ENCODE measurements at regions not wholly inside any gene's neighbourhood (a gene's known extent, or its start where the extent isn't known, plus 50 kb on each side); places are given as distances from the start of the nearest gene placed in this dataset.

- DNase-seq: no peak
- Mint-ChIP-seq H3K27me3 (no peaks in the 10 kb centered on the region), H3K4me3 (no peak overlapping the region), H3K9me3 (no peaks in the 10 kb centered on the region), H3K27ac (no peak overlapping the region), H3K4me1 (no peaks in the 10 kb centered on the region), H3K36me3 (ENCODE audit: low read depth) (no peaks in the 10 kb centered on the region)
- ATAC-seq (ENCODE audit: low read depth): no peak
- ChIA-PET POLR2A (no interaction called here), CTCF (no interaction called here)
- intact Hi-C loops (cut with micrococcal nuclease): no loop called here
- no peak for TF ChIP-seq CTCF (IDR thresholded peaks at IDR 0.05)
Measured at GRCh38 chr11:42528471-42528870, 783.3 kb upstream of the API5 start.

GRCh38 chr11:42528911-42529310, 782.9 kb upstream of the API5 start:
- no peak for DNase-seq
- intact Hi-C loops (cut with micrococcal nuclease): no loop called here
- no peak for ATAC-seq (ENCODE audit: low read depth)
- no peak for TF ChIP-seq CTCF (IDR thresholded peaks at IDR 0.05)
- H3K27me3 Mint-ChIP-seq: no peaks in the 10 kb centered on the region
- ChIA-PET POLR2A (no interaction called here), CTCF (no interaction called here)
- no peak overlapping the region for H3K4me3 Mint-ChIP-seq
- no peaks in the 10 kb centered on the region for H3K36me3 Mint-ChIP-seq (ENCODE audit: low read depth)
- H3K27ac Mint-ChIP-seq: no peak overlapping the region
- H3K4me1 Mint-ChIP-seq: no peaks in the 10 kb centered on the region
- H3K9me3 Mint-ChIP-seq: no peaks in the 10 kb centered on the region

GRCh38 chr11:42536611-42537360, 775.0 kb upstream of the API5 start:
- POLR2A ChIA-PET: no interaction called here
- Mint-ChIP-seq H3K27me3 (no peaks in the 10 kb centered on the region), H3K36me3 (ENCODE audit: low read depth) (no peaks in the 10 kb centered on the region), H3K4me3 (no peak overlapping the region), H3K27ac (no peak overlapping the region), H3K4me1 (no peaks in the 10 kb centered on the region), H3K9me3 (peaks cover 9% of the 10 kb centered on the region)
- intact Hi-C loops (cut with micrococcal nuclease): no loop called here
- no peak for TF ChIP-seq CTCF (IDR thresholded peaks at IDR 0.05)
- CTCF ChIA-PET: no interaction called here
- ATAC-seq (ENCODE audit: low read depth): no peak
- DNase-seq: no peak

GRCh38 chr11:42542336-42542735, 769.5 kb upstream of the API5 start:
- Mint-ChIP-seq H3K27ac (no peak overlapping the region), H3K36me3 (ENCODE audit: low read depth) (no peaks in the 10 kb centered on the region), H3K4me3 (no peak overlapping the region), H3K27me3 (no peaks in the 10 kb centered on the region), H3K4me1 (no peaks in the 10 kb centered on the region), H3K9me3 (peaks cover 11% of the 10 kb centered on the region)
- intact Hi-C loops (cut with micrococcal nuclease): no loop called here
- ATAC-seq (ENCODE audit: low read depth) (no peak), DNase-seq (no peak)
- ChIA-PET CTCF (no interaction called here), POLR2A (no interaction called here)
- TF ChIP-seq CTCF (IDR thresholded peaks at IDR 0.05): no peak

- H3K36me3 Mint-ChIP-seq (ENCODE audit: low read depth): no peaks in the 10 kb centered on the region
- ChIA-PET CTCF (no interaction called here), POLR2A (no interaction called here)
- TF ChIP-seq CTCF (IDR thresholded peaks at IDR 0.05): no peak
- no peak overlapping the region for H3K4me3 Mint-ChIP-seq
- DNase-seq: no peak
- ATAC-seq (ENCODE audit: low read depth): no peak
- intact Hi-C loops (cut with micrococcal nuclease): no loop called here
- H3K27me3 Mint-ChIP-seq: no peaks in the 10 kb centered on the region
- H3K27ac Mint-ChIP-seq: no peak overlapping the region
- H3K4me1 Mint-ChIP-seq: no peaks in the 10 kb centered on the region
- peaks cover 11% of the 10 kb centered on the region for H3K9me3 Mint-ChIP-seq
Measured at GRCh38 chr11:42543844-42544419, 767.9 kb upstream of the API5 start.

All from activated B cell treated with CpG ODN at 0.5 μM for 24 hours (primary cell).